Prostate gland (tissue), 2 donors: ENCODE measurements at regions not wholly inside any gene's neighbourhood (a gene's known extent, or its start where the extent isn't known, plus 50 kb on each side); places are given as distances from the start of the nearest gene placed in this dataset.

ENCODE experiments used
- CTCF ChIP-seq, 4 experiments: fragments of 200-600 bp in 2 of 4; fragments of 450-650 bp in 2 of 4; sonication (generic) in 2 of 4; IDR thresholded peaks; 1 replicate in 3 of 4; 2 replicates in 1 of 4; pipeline ENCODE4 v1.5.1; 2016 to 2019; ENCODE audit warnings: antibody characterized with exemption in 4 of 4, mild to moderate bottlenecking in 2 of 4, moderate library complexity in 2 of 4
- POLR2AphosphoS5 ChIP-seq: sonication (generic); formaldehyde crosslinking; IDR thresholded peaks from one replicate; pipeline ENCODE4 v1.6.1; 2017; ENCODE audit warnings: antibody characterized with exemption

- TF ChIP-seq CTCF (IDR thresholded peaks at IDR 0.05) (no peak), POLR2AphosphoS5 (no peak)
Measured at GRCh38 chr6:111988926-111989325, 65.0 kb upstream of the CCN6 start.
